ENCODE measurements at regions not wholly inside any gene's neighbourhood (a gene's known extent, or its start where the extent isn't known, plus 50 kb on each side); places are given as distances from the start of the nearest gene placed in this dataset.

- intact Hi-C loops (cut with micrococcal nuclease) = no loop called here
- Histone ChIP-seq H3K9ac (ENCODE audit: insufficient read depth, low read length, poor library complexity, severe bottlenecking) (no peak overlapping the region), H3K4me3 (replicated peaks in 1 of 3; ENCODE audit: low read depth in 2 of 3, low read length in 3 of 3) (no peak overlapping the region), H3K4me2 (replicated peaks; ENCODE audit: extremely low read depth, low read length, poor library complexity, severe bottlenecking) (no peak overlapping the region), H3K27me3 (ENCODE audit: control insufficient read depth in 2 of 2, insufficient read depth in 2 of 2, low read length in 2 of 2) (no peaks in the 10 kb centered on the region), H3K27ac (ENCODE audit: low read depth in 1 of 2, low read length in 2 of 2) (no peak overlapping the region), H2AFZ (ENCODE audit: insufficient read depth, low read depth, low read length, poor library complexity, severe bottlenecking) (no peak overlapping the region), H3K9me3 (replicated peaks in 1 of 2; ENCODE audit: control insufficient read depth in 1 of 2, insufficient read depth in 1 of 2, low read length in 2 of 2) (no peaks in the 10 kb centered on the region), H3K79me2 (ENCODE audit: insufficient read depth, low read length) (no peaks in the 10 kb centered on the region), H3K4me1 (ENCODE audit: control insufficient read depth in 1 of 2, insufficient read depth in 2 of 2, low read length in 2 of 2) (no peaks in the 10 kb centered on the region), H4K20me1 (ENCODE audit: insufficient read depth, low read length) (no peaks in the 10 kb centered on the region), H3K36me3 (replicated peaks in 1 of 2; ENCODE audit: control insufficient read depth in 1 of 2, insufficient read depth in 2 of 2, low read length in 2 of 2) (no peaks in the 10 kb centered on the region)
- H3K27ac Mint-ChIP-seq = no peak overlapping the region
- peaks cover 0 to 4% (median 0%) of the 10 kb centered on the region in 3 donors for H3K27me3 Mint-ChIP-seq (ENCODE audit: low read depth in 3 of 3)
- 96% methylated on average over 8 of the region's 16 CpGs for WGBS (ENCODE audit: insufficient coverage)
- DNase-seq = no peak
- no peaks in the 10 kb centered on the region for H3K4me1 Mint-ChIP-seq
- no peaks in the 10 kb centered on the region for H3K36me3 Mint-ChIP-seq
- H3K9me3 Mint-ChIP-seq = peaks cover 0 to 2% (median 0%) of the 10 kb centered on the region in 7 donors
- peak overlapping the region in 1 of 2 donors; percentile 39 for H3K4me3 Mint-ChIP-seq
- no peak for TF ChIP-seq CTCF (IDR thresholded peaks at IDR 0.05)
These were observed 202.6 kb downstream of the TSHZ3 start for GRCh38 chr19:31146546-31147183.

- Mint-ChIP-seq H3K27ac (no peak overlapping the region), H3K27me3 (ENCODE audit: low read depth in 3 of 3) (peaks cover 0 to 6% (median 0%) of the 10 kb centered on the region in 3 donors), H3K4me1 (no peaks in the 10 kb centered on the region), H3K4me3 (no peak overlapping the region), H3K9me3 (peaks cover 0 to 2% (median 0%) of the 10 kb centered on the region in 7 donors), H3K36me3 (no peaks in the 10 kb centered on the region)
- no peak overlapping the region for H3K27ac ChIP-seq (ENCODE audit: low read depth in 1 of 2, low read length in 2 of 2)
- intact Hi-C loops (cut with micrococcal nuclease) = no loop called here
- H2AFZ ChIP-seq (ENCODE audit: insufficient read depth, low read depth, low read length, poor library complexity, severe bottlenecking) = no peak overlapping the region
- no peaks in the 10 kb centered on the region for H3K27me3 ChIP-seq (ENCODE audit: control insufficient read depth in 2 of 2, insufficient read depth in 2 of 2, low read length in 2 of 2)
- no peak for TF ChIP-seq CTCF (IDR thresholded peaks at IDR 0.05)
- no peaks in the 10 kb centered on the region for H3K9me3 ChIP-seq (replicated peaks in 1 of 2; ENCODE audit: control insufficient read depth in 1 of 2, insufficient read depth in 1 of 2, low read length in 2 of 2)
- no peak overlapping the region for H3K4me2 ChIP-seq (replicated peaks; ENCODE audit: extremely low read depth, low read length, poor library complexity, severe bottlenecking)
- H3K79me2 ChIP-seq (ENCODE audit: insufficient read depth, low read length) = no peaks in the 10 kb centered on the region
- H3K36me3 ChIP-seq (replicated peaks in 1 of 2; ENCODE audit: control insufficient read depth in 1 of 2, insufficient read depth in 2 of 2, low read length in 2 of 2) = no peaks in the 10 kb centered on the region
- 94% methylated on average over 8 of the region's 13 CpGs for WGBS (ENCODE audit: insufficient coverage)
- no peak overlapping the region for H3K9ac ChIP-seq (ENCODE audit: insufficient read depth, low read length, poor library complexity, severe bottlenecking)
- no peaks in the 10 kb centered on the region for H3K4me1 ChIP-seq (ENCODE audit: control insufficient read depth in 1 of 2, insufficient read depth in 2 of 2, low read length in 2 of 2)
- no peak overlapping the region for H3K4me3 ChIP-seq (replicated peaks in 1 of 3; ENCODE audit: low read depth in 2 of 3, low read length in 3 of 3)
- DNase-seq = no peak
- no peaks in the 10 kb centered on the region for H4K20me1 ChIP-seq (ENCODE audit: insufficient read depth, low read length)
These were observed 203.2 kb downstream of the TSHZ3 start for GRCh38 chr19:31146015-31146414.
